Activated CD4-positive, alpha-beta T cell treated with anti-CD3 and anti-CD28 coated beads, Interleukin-2, amount 50 U/mL, for 24 hours (primary cell): ENCODE measurements at regions not wholly inside any gene's neighbourhood (a gene's known extent, or its start where the extent isn't known, plus 50 kb on each side); places are given as distances from the start of the nearest gene placed in this dataset.

ENCODE experiments used
- DNase-seq, 2 donors: peaks; one replicate each; pipeline ENCODE4 v3.0.0-alpha.2; 2020; ENCODE audit warnings: low read depth in 1 of 2, low spot score in 1 of 2

GRCh38 chr14:38526826-38527501 is 271.1 kb upstream of the CLEC14A start:
- DNase-seq: no peak

GRCh38 chr14:38524636-38525509 is 269.0 kb upstream of the CLEC14A start:
- DNase-seq: no peak

- no peak for DNase-seq
These were observed 266.8 kb upstream of the CLEC14A start for GRCh38 chr14:38522724-38523123.

- no peak for DNase-seq
These were observed 265.7 kb upstream of the CLEC14A start for GRCh38 chr14:38521591-38521990.

GRCh38 chr14:38517426-38517825 is 261.5 kb upstream of the CLEC14A start:
- DNase-seq: no peak

GRCh38 chr14:38512236-38512635 is 256.3 kb upstream of the CLEC14A start:
- no peak for DNase-seq

GRCh38 chr14:38507299-38507698 is 251.4 kb upstream of the CLEC14A start:
- no peak for DNase-seq

GRCh38 chr14:38505973-38506249 is 250.0 kb upstream of the CLEC14A start:
- no peak for DNase-seq

GRCh38 chr14:38505221-38505972 is 249.5 kb upstream of the CLEC14A start:
- no peak for DNase-seq

- no peak for DNase-seq
These were observed 248.3 kb upstream of the CLEC14A start for GRCh38 chr14:38504175-38504574.

GRCh38 chr14:38502239-38502638 is 246.3 kb upstream of the CLEC14A start:
- no peak for DNase-seq

- no peak for DNase-seq
These were observed 244.2 kb upstream of the CLEC14A start for GRCh38 chr14:38500125-38500524.

GRCh38 chr14:38496092-38496491 is 240.2 kb upstream of the CLEC14A start:
- DNase-seq: no peak

- DNase-seq: no peak
These were observed 234.4 kb upstream of the CLEC14A start for GRCh38 chr14:38490273-38490672.

- no peak for DNase-seq
These were observed 229.1 kb upstream of the CLEC14A start for GRCh38 chr14:38485026-38485425.

GRCh38 chr14:38481952-38482678 is 226.2 kb upstream of the CLEC14A start:
- no peak for DNase-seq

- no peak for DNase-seq
These were observed 213.3 kb upstream of the CLEC14A start for GRCh38 chr14:38469156-38469555.

GRCh38 chr14:38442208-38442607 is 186.3 kb upstream of the CLEC14A start:
- no peak for DNase-seq

- no peak for DNase-seq
These were observed 176.3 kb upstream of the CLEC14A start for GRCh38 chr14:38432186-38432585.

- DNase-seq: no peak
These were observed 175.3 kb upstream of the CLEC14A start for GRCh38 chr14:38431156-38431555.

GRCh38 chr14:38430522-38430921 is 174.6 kb upstream of the CLEC14A start:
- no peak for DNase-seq
